ENCODE measurements at regions not wholly inside any gene's neighbourhood (a gene's known extent, or its start where the extent isn't known, plus 50 kb on each side); places are given as distances from the start of the nearest gene placed in this dataset.
A peak's percentile ranks its signal among the peaks of the same experiment; 100 is the strongest.

DNA sequence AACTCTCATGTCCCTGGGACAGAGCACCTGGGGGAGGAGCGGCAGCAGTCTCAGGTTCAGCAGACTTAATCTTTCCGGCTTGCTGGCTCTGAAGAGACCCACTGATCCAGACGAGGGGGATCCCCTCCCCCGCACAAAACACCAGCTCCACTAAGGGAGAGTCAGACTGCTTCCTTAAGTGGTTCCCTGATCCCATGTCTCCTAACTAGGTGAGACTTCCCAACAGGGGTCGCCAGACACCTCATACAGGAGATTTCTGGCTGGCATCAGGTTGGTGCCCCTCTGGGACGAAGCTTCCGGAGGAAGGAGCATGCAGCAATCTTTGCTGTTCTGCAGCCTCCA is 157.2 kb upstream of the TMEM45B start:
- TF ChIP-seq, protein P1, sequence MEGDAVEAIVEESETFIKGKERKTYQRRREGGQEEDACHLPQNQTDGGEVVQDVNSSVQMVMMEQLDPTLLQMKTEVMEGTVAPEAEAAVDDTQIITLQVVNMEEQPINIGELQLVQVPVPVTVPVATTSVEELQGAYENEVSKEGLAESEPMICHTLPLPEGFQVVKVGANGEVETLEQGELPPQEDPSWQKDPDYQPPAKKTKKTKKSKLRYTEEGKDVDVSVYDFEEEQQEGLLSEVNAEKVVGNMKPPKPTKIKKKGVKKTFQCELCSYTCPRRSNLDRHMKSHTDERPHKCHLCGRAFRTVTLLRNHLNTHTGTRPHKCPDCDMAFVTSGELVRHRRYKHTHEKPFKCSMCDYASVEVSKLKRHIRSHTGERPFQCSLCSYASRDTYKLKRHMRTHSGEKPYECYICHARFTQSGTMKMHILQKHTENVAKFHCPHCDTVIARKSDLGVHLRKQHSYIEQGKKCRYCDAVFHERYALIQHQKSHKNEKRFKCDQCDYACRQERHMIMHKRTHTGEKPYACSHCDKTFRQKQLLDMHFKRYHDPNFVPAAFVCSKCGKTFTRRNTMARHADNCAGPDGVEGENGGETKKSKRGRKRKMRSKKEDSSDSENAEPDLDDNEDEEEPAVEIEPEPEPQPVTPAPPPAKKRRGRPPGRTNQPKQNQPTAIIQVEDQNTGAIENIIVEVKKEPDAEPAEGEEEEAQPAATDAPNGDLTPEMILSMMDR (conservative IDR thresholded peaks at IDR 0.05; ENCODE audit: low read depth, low read length) = peak; percentile 11
- no peak for DNase-seq (ENCODE audit: low read depth)

DNA sequence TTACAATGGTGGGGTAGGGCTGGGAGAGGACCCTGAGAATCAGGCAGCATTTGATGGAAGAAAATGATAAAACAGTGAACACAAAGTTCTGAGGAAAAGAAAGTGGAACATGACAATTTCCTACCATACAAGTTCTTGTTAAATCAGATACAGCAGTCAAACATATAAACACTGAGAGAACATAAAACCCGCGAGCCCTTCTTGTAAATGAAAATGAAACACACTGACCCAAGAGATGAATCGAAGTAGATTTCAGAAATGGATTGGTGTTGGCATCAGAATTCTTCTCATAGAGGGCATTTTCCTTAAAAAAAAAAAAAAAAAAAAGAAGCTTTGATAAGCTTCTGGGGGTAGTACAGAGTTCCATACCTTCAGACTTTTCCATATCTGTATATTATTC is 134.7 kb upstream of the TMEM45B start:
- H3K4me3 ChIP-seq (ENCODE audit: low read depth, low read length) = no peak overlapping the region
- TF ChIP-seq, protein P1 (conservative IDR thresholded peaks at IDR 0.05; ENCODE audit: low read depth, low read length) = no peak
- DNase-seq (ENCODE audit: low read depth) = no peak

More for the DNA sequence above, 157.2 kb upstream of the TMEM45B start:
- H3K4me3 ChIP-seq (ENCODE audit: low read depth, low read length) = no peak overlapping the region

DNA sequence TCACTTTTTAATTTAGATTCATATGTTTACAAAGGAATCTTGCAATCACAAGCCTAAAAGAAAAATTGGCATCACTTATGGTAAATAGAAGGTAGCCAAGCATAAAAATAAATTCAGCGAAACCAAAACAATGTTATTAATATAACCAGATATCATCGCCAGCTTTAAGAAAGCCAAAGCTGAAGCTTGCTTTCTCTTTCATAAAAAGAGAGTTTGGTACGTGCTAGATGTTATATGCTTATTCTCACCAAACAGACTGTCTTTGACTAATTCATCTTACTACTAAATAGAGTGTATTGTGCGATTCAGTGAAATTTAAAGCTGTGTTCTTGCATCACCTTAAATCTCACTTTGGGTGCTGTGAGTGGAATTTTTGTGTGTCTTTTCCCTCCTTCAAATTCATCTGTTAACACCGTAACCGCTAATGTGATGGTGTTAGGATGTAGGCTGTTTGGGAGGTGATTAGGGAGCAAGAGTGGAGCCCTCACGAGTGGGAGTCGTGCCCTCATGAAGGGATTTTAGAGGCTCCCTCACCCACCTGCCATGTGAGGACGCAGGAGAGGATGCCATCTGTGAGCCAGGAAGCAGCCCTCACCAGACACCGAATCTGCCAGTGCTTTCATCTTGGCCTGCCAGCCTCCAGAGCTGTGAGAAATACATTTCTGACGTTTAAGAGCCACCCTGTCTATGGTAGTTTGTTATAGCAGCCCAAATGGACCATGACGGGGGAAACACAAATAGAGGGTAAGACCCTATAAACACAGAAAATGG is 134.1 kb upstream of the TMEM45B start:
- DNase-seq (ENCODE audit: low read depth) = no peak
- no peak overlapping the region for H3K4me3 ChIP-seq (ENCODE audit: low read depth, low read length)
- TF ChIP-seq, protein P1 (conservative IDR thresholded peaks at IDR 0.05; ENCODE audit: low read depth, low read length) = no peak

DNA sequence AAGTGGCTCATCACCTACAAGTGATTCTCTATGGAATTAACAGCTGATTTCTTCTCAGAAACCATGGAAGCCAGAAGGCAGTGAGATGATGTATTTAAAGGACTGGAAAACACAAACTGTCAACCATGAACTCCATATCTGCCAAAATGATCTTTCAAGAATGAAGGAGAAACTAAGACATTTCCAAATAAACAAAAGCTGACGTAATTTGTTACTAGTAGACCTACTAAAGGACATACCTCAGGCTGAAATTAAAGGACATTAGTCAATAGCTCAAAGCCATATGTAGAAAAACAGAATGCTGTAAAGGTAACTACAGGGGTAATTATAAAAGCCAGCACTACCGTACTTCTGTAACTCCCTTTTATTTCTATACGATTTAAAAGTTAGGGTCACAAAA is 129.4 kb upstream of the TMEM45B start:
- TF ChIP-seq, protein P1 (conservative IDR thresholded peaks at IDR 0.05; ENCODE audit: low read depth, low read length) = no peak
- H3K4me3 ChIP-seq (ENCODE audit: low read depth, low read length) = no peak overlapping the region
- no peak for DNase-seq (ENCODE audit: low read depth)

DNA sequence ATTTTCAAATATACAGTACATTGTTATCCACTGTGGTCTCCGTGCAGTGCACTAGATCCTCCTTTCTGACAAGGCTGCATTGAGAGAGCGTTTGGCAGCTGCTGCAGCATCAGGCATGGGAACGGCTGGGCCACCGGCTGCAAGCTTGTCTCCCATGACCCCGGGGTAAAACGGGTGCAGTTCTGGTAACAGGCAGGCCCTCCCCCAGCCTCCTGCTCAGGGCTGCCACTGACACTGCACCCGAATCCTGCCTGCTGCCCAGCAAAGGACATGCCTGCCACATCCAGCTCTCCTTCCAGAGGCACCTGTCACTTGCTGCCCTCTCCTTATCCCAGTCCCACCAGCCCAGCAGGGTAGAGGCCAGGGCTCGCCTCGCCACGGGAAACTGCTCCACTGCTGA is 124.5 kb upstream of the TMEM45B start:
- no peak for DNase-seq (ENCODE audit: low read depth)
- H3K4me3 ChIP-seq (ENCODE audit: low read depth, low read length) = no peak overlapping the region
- TF ChIP-seq, protein P1 (conservative IDR thresholded peaks at IDR 0.05; ENCODE audit: low read depth, low read length) = no peak

DNA sequence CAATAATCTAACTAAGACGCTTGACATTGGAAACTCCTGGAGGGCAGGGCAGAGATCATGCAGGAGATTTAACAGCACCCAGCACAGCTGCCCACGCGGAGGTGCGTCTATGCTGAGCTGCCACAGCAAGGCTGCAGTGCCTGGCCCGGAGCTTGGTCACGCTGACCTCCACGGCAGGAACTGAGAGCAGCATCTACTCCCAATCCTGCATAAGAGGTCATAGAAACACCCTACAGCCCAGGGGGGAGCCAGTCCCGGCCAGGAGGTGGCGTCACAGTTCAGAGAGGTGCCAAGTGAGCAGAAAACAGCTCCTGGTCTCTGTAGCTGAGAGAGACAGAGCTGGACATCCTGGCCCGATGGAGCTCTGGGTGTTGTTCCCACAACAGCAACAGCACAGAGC is 121.1 kb upstream of the TMEM45B start:
- TF ChIP-seq, protein P1 (conservative IDR thresholded peaks at IDR 0.05; ENCODE audit: low read depth, low read length) = peak; percentile 38
- DNase-seq (ENCODE audit: low read depth) = no peak
- no peak overlapping the region for H3K4me3 ChIP-seq (ENCODE audit: low read depth, low read length)

DNA sequence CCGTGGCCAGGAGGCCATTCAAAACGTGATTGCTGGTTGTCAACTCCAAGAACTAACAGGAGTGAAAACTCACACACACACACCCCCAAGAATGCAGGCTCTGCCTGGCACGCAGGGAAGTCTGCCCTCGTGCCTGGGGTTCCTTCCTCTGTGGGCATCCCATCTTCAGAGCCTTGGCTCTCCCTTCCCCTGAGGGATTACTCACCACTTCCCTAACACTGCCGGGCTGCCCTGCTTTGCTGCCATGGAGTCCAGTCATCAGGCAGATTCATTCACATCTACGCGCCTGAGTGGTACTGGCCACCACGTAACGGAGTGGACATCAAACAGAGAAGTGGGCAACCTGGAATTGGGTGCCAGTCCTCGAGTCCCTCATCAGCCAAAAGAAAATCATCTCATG is 120.7 kb upstream of the TMEM45B start:
- TF ChIP-seq, protein P1 (conservative IDR thresholded peaks at IDR 0.05; ENCODE audit: low read depth, low read length) = no peak
- no peak for DNase-seq (ENCODE audit: low read depth)
- H3K4me3 ChIP-seq (ENCODE audit: low read depth, low read length) = no peak overlapping the region

Data from epithelial cell of proximal tubule (primary cell).